Trophoblast cell (in vitro differentiated cells and primary cell): ENCODE measurements at regions not wholly inside any gene's neighbourhood (a gene's known extent, or its start where the extent isn't known, plus 50 kb on each side); places are given as distances from the start of the nearest gene placed in this dataset.

ENCODE experiments used
- DNase-seq, 2 donors: peaks; one replicate each; pipeline ENCODE4 v3.0.0-alpha.2; 2016
- H2AFZ ChIP-seq: 2 replicates; pipeline ENCODE4 v1.6.1; 2013; ENCODE audit warnings: low read length, moderate library complexity, mild to moderate bottlenecking; ENCODE audit not compliant: insufficient read depth, poor library complexity
- H2AK5ac ChIP-seq: 2 replicates; pipeline ENCODE4 v1.6.1; 2013; ENCODE audit warnings: mild to moderate bottlenecking, low read length
- H2BK120ac ChIP-seq: 2 replicates; pipeline ENCODE4 v1.6.1; 2013; ENCODE audit warnings: low read length, mild to moderate bottlenecking, moderate library complexity; ENCODE audit not compliant: insufficient read depth, poor library complexity
- H2BK12ac ChIP-seq: 2 replicates; pipeline ENCODE4 v1.6.1; 2013; ENCODE audit warnings: mild to moderate bottlenecking, low read length, moderate library complexity
- H2BK5ac ChIP-seq: 2 replicates; pipeline ENCODE4 v1.6.1; 2013; ENCODE audit warnings: low read length, low read depth, moderate library complexity, mild to moderate bottlenecking; ENCODE audit not compliant: poor library complexity
- H3K14ac ChIP-seq: 2 replicates; pipeline ENCODE4 v1.6.1; 2013; ENCODE audit warnings: mild to moderate bottlenecking, low read length
- H3K18ac ChIP-seq: 2 replicates; pipeline ENCODE4 v1.6.1; 2013; ENCODE audit warnings: mild to moderate bottlenecking, low read length
- H3K23ac ChIP-seq: 2 replicates; pipeline ENCODE4 v1.6.1; 2013; ENCODE audit warnings: low read length
- H3K27ac ChIP-seq: 2 replicates; pipeline ENCODE4 v1.5.1; 2013; ENCODE audit warnings: low read depth, mild to moderate bottlenecking, inconsistent platforms, low read length, moderate library complexity
- H3K27me3 ChIP-seq: 2 replicates; pipeline ENCODE4 v1.6.1; 2013; ENCODE audit warnings: inconsistent platforms, mild to moderate bottlenecking, low read length, moderate library complexity; ENCODE audit not compliant: insufficient read depth
- H3K36me3 ChIP-seq, 2 experiments: 1 replicate in 1 of 2; 2 replicates in 1 of 2; pipeline ENCODE4 v1.6.1; 2013; ENCODE audit warnings: low read length in 2 of 2, mild to moderate bottlenecking in 2 of 2, moderate library complexity in 1 of 2; ENCODE audit not compliant: insufficient read depth in 2 of 2, control insufficient read depth in 1 of 2
- H3K4ac ChIP-seq: 2 replicates; pipeline ENCODE4 v1.6.1; 2013; ENCODE audit warnings: low read depth, mild to moderate bottlenecking, low read length, moderate library complexity
- H3K4me1 ChIP-seq, 2 experiments: 1 replicate in 1 of 2; 2 replicates in 1 of 2; pipeline ENCODE4 v1.6.1; 2013; ENCODE audit warnings: low read length in 2 of 2, mild to moderate bottlenecking in 2 of 2, moderate library complexity in 1 of 2; ENCODE audit not compliant: insufficient read depth in 2 of 2, control insufficient read depth in 1 of 2
- H3K4me2 ChIP-seq: 2 replicates; pipeline ENCODE4 v1.6.1; 2013; ENCODE audit warnings: inconsistent platforms, mild to moderate bottlenecking, low read length, moderate library complexity
- H3K4me3 ChIP-seq: 2 replicates; pipeline ENCODE4 v1.5.1; 2013; ENCODE audit warnings: mild to moderate bottlenecking, low read depth, low read length, inconsistent platforms
- H3K79me1 ChIP-seq: one replicate; pipeline ENCODE4 v1.6.1; 2013; ENCODE audit warnings: low read length
- H3K79me2 ChIP-seq: 2 replicates; pipeline ENCODE4 v1.6.1; 2013; ENCODE audit warnings: low read length, mild to moderate bottlenecking; ENCODE audit not compliant: control insufficient read depth, insufficient read depth, poor library complexity
- H3K9ac ChIP-seq: 2 replicates; pipeline ENCODE4 v1.6.1; 2013; ENCODE audit warnings: mild to moderate bottlenecking, low read length
- H3K9me3 ChIP-seq: 2 replicates; pipeline ENCODE4 v1.6.1; 2013; ENCODE audit warnings: low read depth, mild to moderate bottlenecking, control low read depth, inconsistent platforms, low read length; ENCODE audit not compliant: insufficient read depth
- H4K12ac ChIP-seq: 2 replicates; pipeline ENCODE4 v1.6.1; 2013; ENCODE audit warnings: low read depth, mild to moderate bottlenecking, low read length, moderate library complexity
- H4K8ac ChIP-seq: 2 replicates; pipeline ENCODE4 v1.6.1; 2013; ENCODE audit warnings: low read depth, mild to moderate bottlenecking, low read length, moderate library complexity
- H4K91ac ChIP-seq: one replicate; pipeline ENCODE4 v1.6.1; 2013; ENCODE audit warnings: low read depth, mild to moderate bottlenecking, low read length, moderate library complexity
- WGBS: extraction: QIAGEN DNeasy Blood & Tissue Kit; methylation state at CpG from one replicate; pipeline ENCODE4 v1.1.7; 2013; ENCODE audit warnings: missing lambda C conversion rate; ENCODE audit not compliant: insufficient read length, insufficient coverage; ENCODE audit errors: extremely low coverage; 5-methylcytosine and 5-hydroxymethylcytosine counted together

GRCh38 chr2:117470311-117471095, 344.0 kb upstream of the DDX18 start:
- Histone ChIP-seq H2BK120ac (no peak overlapping the region), H3K4me3 (no peak overlapping the region), H3K14ac (no peak overlapping the region), H3K79me1 (no peaks in the 10 kb centered on the region), H2AFZ (no peak overlapping the region), H3K9ac (no peak overlapping the region), H2AK5ac (no peak overlapping the region), H3K4me1 (peaks cover 0 to 2% of the 10 kb centered on the region in 2 experiments), H3K27me3 (no peaks in the 10 kb centered on the region), H3K79me2 (no peaks in the 10 kb centered on the region), H3K23ac (no peak overlapping the region), H2BK12ac (no peak overlapping the region), H3K18ac (no peak overlapping the region), H3K4me2 (no peak overlapping the region), H4K12ac (no peak overlapping the region), H4K91ac (no peak overlapping the region), H3K27ac (no peak overlapping the region), H3K36me3 (no peaks in the 10 kb centered on the region), H3K4ac (no peak overlapping the region), H2BK5ac (no peak overlapping the region), H4K8ac (no peak overlapping the region), H3K9me3 (no peaks in the 10 kb centered on the region)
- WGBS = no CpG with 5 or more reads among the region's 7 CpGs
- peak; percentile 30 to 73 for DNase-seq

- no peak overlapping the region for H3K23ac ChIP-seq
- no peak overlapping the region for H3K9ac ChIP-seq
- H3K27ac ChIP-seq = no peak overlapping the region
- H2BK120ac ChIP-seq = no peak overlapping the region
- no peak overlapping the region for H3K4me3 ChIP-seq
- no peak overlapping the region for H4K8ac ChIP-seq
- no peaks in the 10 kb centered on the region for H3K79me2 ChIP-seq
- H4K91ac ChIP-seq = no peak overlapping the region
- no peak overlapping the region for H3K14ac ChIP-seq
- no peaks in the 10 kb centered on the region for H3K27me3 ChIP-seq
- H4K12ac ChIP-seq = no peak overlapping the region
- WGBS = no CpG with 5 or more reads among the region's 1 CpG
- H3K79me1 ChIP-seq = no peaks in the 10 kb centered on the region
- H2AFZ ChIP-seq = no peak overlapping the region
- H2AK5ac ChIP-seq = no peak overlapping the region
- no peak overlapping the region for H3K4me2 ChIP-seq
- H2BK5ac ChIP-seq = no peak overlapping the region
- no peak overlapping the region for H2BK12ac ChIP-seq
- no peak overlapping the region for H3K18ac ChIP-seq
- H3K4me1 ChIP-seq = no peaks in the 10 kb centered on the region
- no peak for DNase-seq
- no peaks in the 10 kb centered on the region for H3K9me3 ChIP-seq
- no peak overlapping the region for H3K4ac ChIP-seq
- H3K36me3 ChIP-seq = no peaks in the 10 kb centered on the region
Measured at GRCh38 chr2:117481608-117482007, 332.9 kb upstream of the DDX18 start.

GRCh38 chr2:117485588-117485987, 328.9 kb upstream of the DDX18 start:
- Histone ChIP-seq H3K9ac (no peak overlapping the region), H4K12ac (no peak overlapping the region), H4K91ac (no peak overlapping the region), H3K27ac (no peak overlapping the region), H2AFZ (no peak overlapping the region), H3K4ac (no peak overlapping the region), H2AK5ac (no peak overlapping the region), H3K9me3 (no peaks in the 10 kb centered on the region), H3K79me2 (no peaks in the 10 kb centered on the region), H3K27me3 (no peaks in the 10 kb centered on the region), H3K4me2 (no peak overlapping the region), H2BK12ac (no peak overlapping the region), H3K79me1 (no peaks in the 10 kb centered on the region), H3K14ac (no peak overlapping the region), H2BK120ac (no peak overlapping the region), H3K36me3 (no peaks in the 10 kb centered on the region), H3K23ac (no peak overlapping the region), H3K4me3 (no peak overlapping the region), H3K18ac (no peak overlapping the region), H3K4me1 (no peaks in the 10 kb centered on the region), H4K8ac (no peak overlapping the region), H2BK5ac (no peak overlapping the region)
- WGBS = no CpG with 5 or more reads among the region's 3 CpGs
- DNase-seq = no peak

- Histone ChIP-seq H2BK5ac (no peak overlapping the region), H3K79me1 (no peaks in the 10 kb centered on the region), H4K8ac (no peak overlapping the region), H3K9ac (no peak overlapping the region), H3K27ac (no peak overlapping the region), H3K4me3 (no peak overlapping the region), H2AFZ (no peak overlapping the region), H2AK5ac (no peak overlapping the region), H3K9me3 (no peaks in the 10 kb centered on the region), H2BK120ac (no peak overlapping the region), H4K12ac (no peak overlapping the region), H3K23ac (no peak overlapping the region), H3K18ac (no peak overlapping the region), H3K4ac (no peak overlapping the region), H2BK12ac (no peak overlapping the region), H3K79me2 (no peaks in the 10 kb centered on the region), H3K36me3 (no peaks in the 10 kb centered on the region), H3K14ac (no peak overlapping the region), H3K4me1 (no peaks in the 10 kb centered on the region), H4K91ac (no peak overlapping the region), H3K27me3 (no peaks in the 10 kb centered on the region), H3K4me2 (no peak overlapping the region)
- no CpG with 5 or more reads among the region's 2 CpGs for WGBS
- DNase-seq = no peak
Measured at GRCh38 chr2:117486081-117486480, 328.4 kb upstream of the DDX18 start.
